Erythroblast (primary cell): ENCODE measurements at regions not wholly inside any gene's neighbourhood (a gene's known extent, or its start where the extent isn't known, plus 50 kb on each side); places are given as distances from the start of the nearest gene placed in this dataset.

Experiments
- GATA1 ChIP-seq: IDR thresholded peaks from 2 replicates; pipeline ENCODE4 v1.6.1; 2011; ENCODE audit warnings: low read depth, mild to moderate bottlenecking, control low read depth, low read length, moderate library complexity
- POLR2A ChIP-seq: IDR thresholded peaks from 2 replicates; pipeline ENCODE4 v1.6.1; 2011; ENCODE audit warnings: mild to moderate bottlenecking, low read length

GRCh38 chr3:95134693-95135413 lies 1072.0 kb downstream of the NSUN3 start:
- TF ChIP-seq POLR2A (no peak), GATA1 (no peak)
